ENCODE measurements at regions not wholly inside any gene's neighbourhood (a gene's known extent, or its start where the extent isn't known, plus 50 kb on each side); places are given as distances from the start of the nearest gene placed in this dataset.

DNA sequence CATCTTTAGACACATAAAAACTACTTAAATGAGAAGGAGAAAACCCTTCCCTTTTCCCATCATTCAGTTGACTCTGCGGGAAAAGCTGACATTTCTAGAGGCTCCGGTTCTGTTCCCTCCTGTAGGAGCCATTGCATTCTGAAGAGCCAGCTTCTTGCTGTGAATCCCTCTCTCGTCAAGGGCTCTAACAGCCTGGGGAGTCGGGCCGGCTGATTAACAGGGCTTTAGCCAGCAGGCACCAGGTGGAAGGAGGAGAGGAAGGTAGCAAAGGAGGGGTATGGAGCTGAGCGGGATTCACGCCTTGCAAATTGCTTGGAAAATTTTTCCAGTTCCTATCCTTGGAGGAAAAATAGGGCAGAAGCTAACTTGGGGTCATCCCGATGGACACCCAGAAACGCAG is 108.3 kb upstream of the UBE2E1 start:
- TF ChIP-seq EZH2 (IDR thresholded peaks at IDR 0.05) (no peak), FOXP2 (optimal IDR thresholded peaks at IDR 0.05; ENCODE audit: control extremely low read depth, extremely low read length, insufficient read depth) (no peak), POLR2AphosphoS5 (IDR thresholded peaks at IDR 0.05; ENCODE audit: borderline replicate concordance, low read depth, low read length) (no peak)

Measured in SK-N-MC (cell line).